HG02610 (cell line): ENCODE measurements at regions not wholly inside any gene's neighbourhood (a gene's known extent, or its start where the extent isn't known, plus 50 kb on each side); places are given as distances from the start of the nearest gene placed in this dataset.

Source experiments
- ATAC-seq: cut with Tn5 transposase; IDR thresholded peaks from one replicate; pipeline ENCODE4 v1.9.1; 2021; ENCODE audit warnings: mild to moderate bottlenecking, moderate library complexity; ENCODE audit not compliant: unreplicated experiment

- no peak for ATAC-seq
Observed at GRCh38 chr13:40456979-40457553, 209.4 kb downstream of the FOXO1 start.

DNA sequence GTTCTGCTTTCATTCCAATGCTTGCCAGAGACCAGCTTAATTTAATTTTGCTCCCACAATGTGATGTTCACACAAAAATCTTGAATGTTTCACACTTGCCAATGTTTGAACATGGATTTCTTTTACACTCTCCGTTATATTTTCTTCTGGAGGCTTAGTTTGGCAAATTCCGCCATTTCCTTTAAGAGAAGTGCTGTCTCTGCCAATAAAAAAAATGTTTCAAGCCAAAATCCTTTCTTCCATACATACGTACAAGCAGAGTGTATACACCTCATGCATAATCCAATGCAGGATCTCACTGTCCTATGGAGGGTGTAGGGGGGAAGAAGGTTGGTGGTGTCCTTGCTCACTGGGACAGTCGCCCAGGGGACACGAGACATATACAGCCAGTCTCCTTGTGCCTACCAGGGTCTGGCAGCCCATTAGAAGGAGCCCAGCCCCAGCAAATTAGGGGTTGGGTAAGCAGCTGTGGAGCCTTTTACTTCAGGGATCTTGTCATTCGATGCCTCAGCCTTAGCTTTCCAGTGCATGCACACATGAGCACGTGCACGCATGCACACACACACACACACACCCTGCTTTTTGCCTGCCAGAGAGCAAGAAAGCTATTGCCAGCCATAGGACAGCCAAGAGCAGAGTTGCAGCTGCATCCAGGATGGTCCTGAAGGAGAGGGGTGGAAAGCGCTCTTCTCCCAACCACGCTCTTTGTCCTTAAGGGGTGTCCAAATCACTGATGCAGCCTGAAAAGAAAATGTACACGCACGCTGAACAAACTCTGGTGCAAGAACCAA lies 208.3 kb downstream of the FOXO1 start:
- no peak for ATAC-seq

DNA sequence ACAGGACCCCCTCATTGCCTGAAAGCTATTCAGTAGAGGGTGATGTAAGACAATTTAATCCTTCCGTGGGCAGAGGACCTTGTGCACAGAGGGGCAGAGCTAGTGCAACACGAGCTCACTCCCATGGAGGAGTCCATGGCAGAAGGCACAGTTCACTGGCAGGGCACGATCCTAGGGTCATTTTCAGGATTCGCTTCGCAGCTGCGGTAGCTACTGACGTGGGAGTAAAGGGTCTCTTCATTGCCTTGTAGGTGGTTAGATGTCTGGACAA lies 207.8 kb downstream of the FOXO1 start:
- no peak for ATAC-seq

DNA sequence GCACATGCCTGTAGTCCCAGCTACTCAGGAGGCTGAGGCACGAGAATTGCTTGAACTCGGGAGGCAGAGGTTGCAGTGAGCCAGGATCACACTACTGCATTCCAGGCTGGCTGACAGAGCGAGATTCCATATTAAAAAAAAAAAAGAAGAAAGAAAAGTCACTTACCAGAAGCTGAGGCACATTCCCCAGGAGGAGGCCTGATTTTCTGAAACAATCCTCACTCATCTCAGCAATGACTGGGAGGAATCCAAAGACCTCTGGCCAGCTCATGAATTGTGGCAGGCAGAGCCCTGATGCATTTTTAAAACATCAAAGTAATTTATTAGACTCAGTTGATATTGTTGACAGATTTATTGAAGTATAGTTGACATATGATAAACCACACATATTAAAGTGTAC lies 206.3 kb downstream of the FOXO1 start:
- no peak for ATAC-seq

DNA sequence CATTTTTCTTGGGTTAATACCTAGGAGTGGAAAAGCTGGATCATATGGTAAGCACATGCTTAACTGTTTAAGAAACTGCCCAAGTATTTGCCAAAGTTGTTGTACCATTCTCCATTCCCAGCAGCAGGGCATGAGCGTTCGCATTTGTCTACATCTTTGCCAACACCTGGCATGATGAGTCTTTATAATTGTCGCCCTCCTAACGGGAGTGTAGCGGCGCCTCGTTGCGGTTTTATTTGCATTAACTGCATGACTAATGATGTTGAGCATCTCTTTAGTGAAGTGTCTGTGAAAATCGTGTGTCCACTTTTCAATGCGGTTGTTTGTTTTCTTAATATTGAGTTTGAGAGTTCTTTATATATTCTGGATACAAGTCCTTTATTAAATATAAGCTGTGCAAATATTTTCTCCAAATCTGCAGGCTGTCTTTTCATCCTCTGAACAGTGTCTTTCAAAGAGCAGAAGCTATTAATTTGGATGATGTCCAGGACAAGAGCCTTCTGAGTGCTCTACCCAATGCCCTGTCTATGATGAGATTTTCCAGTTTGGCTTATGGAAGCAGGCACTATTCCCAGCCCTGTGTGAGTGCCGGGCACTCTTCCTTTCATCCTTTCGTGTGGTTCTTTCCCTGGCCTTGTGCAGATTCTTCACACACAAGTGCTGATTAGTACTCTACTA lies 202.0 kb downstream of the FOXO1 start:
- ATAC-seq = no peak

DNA sequence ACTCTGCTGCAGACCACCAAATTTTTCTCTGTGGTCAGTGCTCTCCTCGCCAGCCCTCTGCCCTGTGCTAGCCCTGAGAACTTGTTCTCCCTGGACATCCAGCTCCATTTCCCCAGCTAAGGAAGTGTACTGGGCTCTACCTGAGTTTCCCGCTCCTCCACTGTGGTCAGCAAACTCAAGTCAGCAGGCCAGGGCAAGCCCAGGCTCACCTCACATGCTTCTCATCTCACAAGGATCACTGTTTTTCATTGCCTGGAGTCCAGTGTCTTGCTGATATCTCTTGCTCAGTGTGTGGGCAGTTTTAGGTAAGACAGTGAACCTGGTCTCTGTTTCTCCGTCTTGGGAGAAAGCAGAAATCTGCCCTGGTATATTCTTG lies 201.4 kb downstream of the FOXO1 start:
- no peak for ATAC-seq

DNA sequence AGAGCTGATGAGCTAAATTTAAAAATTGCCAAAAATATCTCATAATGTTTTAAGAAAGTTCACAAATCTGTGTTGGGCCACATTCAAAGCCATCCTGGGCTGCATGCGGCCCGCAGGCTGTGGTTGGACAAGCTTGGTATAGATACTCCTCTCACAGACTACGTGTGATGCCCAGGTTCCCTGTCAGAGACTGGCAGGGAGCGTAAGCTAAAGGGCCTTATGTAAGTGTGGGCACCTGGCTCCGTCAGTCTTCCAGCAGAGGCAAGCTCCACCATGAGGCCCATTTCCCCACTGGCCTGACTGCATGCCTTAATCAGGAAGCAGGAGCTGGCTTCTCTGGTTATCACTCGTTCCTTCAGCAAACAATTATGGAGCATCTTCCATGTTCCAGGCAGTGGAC lies 200.2 kb downstream of the FOXO1 start:
- ATAC-seq = no peak

DNA sequence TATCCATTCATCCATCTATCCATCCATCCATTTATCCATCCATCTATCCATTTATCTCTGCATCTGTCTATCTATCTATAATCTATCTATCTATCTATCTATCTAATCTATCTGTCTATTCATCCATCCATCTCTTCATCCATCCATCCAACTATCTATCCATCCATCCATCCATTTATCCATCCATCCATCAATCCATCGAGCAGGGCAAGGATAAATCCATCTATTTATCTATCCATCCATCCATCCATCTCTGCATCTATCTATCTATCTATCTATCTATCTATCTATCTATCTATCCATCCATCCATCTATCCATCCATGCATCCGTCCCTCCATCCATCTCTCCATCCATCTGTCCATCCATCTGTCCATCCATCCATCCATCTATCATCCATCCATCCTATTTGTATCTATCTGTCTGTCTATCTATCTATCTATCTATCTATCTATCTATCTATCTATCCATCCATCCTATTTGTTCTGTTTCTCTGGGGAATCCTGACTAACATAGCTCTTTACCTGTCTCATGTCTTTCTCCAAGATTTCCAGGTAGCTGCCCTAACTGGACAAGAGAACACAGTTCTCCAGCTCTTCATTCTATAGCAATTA lies 198.1 kb downstream of the FOXO1 start:
- no peak for ATAC-seq

DNA sequence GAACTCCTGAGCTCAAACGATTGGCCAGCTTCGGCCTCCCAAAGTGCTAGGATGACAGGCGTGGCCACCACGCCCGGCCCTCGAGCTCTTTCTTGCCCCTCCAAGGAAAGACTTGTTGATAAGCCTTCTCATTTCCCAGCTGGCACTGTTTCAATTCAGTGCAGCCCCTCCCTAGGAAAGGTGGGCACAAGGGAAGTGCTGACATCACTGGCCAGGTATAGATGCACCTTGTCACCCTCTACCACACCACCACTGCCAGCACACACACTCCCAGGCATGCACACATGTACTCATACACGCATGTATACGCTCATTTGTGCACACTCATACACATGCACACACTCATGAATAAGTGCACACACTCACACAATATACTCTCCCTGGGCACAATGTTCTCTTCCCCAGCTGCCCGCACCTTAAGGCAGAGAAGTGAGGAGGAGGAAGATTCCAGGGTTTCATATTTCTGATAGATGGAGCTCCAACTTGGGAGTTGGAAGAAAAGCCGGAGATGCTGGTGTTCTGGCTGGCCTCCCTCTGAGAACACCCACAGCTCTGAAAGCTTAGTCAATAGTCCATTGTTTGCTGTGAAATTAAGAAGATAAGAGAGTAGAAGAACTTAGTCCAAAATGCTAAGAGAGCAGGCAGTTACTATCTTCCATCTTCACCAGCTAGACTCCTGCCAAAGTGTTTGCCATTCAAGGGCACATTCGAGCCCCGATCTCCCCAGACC lies 196.7 kb downstream of the FOXO1 start:
- ATAC-seq = no peak

DNA sequence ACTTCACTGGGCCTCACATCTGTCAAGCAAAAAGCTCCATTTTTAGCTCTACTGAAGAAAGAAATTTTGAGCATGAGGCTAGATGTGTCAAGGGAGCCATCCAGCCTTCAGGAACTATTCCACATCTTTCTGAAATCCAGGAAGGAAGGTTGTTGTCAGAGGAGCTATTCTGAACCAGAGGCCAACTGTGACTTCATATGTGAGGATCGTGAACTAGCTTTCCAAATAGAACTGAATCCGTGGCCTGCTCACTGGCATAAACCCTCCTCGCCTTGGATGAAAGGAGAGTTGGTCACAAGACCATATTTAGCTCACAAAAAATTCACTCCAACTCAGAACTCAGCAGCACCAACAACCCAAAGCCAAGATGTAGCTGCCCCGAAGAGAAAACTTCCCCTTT lies 195.8 kb downstream of the FOXO1 start:
- no peak for ATAC-seq

DNA sequence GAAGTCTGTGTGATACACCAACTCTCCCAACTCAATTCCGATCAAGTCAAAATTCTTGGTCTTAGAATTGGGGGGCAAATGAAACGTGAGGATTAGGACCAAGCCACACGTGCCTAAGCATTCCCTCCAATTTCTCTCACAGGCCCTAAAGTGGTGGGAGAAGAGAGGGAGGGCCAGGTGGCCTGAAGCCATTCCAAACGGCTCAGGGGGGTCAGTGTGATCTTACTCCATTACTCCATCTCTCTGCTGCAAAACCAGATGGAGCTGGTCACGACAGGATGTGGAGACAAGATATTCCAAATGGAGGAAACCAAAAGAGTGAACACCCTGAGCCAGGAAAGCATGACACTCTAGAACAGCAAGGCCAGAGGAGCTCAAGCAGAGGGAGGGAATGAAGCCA lies 195.4 kb downstream of the FOXO1 start:
- ATAC-seq = no peak

DNA sequence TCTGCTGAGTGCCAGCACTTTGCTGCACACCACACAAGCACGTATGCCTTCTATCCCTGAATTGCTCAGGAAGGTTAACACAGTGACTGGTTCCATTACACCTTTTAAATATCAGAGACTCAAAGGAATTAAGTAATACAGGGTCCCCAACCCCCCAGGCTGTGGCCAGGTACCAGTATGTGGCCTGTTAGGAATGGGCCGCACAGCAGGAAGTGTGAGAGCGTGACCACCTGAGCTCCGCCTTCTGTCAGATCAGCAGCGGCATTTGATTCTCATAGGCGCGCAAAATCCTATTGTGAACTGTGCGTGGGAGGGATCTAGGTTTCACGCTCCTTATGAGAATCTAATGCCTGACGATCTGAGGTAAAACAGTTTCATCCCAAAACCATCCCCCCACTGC lies 194.5 kb downstream of the FOXO1 start:
- ATAC-seq = no peak

GRCh38 chr13:40472427-40473220 lies 193.8 kb downstream of the FOXO1 start:
- ATAC-seq = no peak

GRCh38 chr13:40475617-40476016 lies 190.8 kb downstream of the FOXO1 start:
- no peak for ATAC-seq

DNA sequence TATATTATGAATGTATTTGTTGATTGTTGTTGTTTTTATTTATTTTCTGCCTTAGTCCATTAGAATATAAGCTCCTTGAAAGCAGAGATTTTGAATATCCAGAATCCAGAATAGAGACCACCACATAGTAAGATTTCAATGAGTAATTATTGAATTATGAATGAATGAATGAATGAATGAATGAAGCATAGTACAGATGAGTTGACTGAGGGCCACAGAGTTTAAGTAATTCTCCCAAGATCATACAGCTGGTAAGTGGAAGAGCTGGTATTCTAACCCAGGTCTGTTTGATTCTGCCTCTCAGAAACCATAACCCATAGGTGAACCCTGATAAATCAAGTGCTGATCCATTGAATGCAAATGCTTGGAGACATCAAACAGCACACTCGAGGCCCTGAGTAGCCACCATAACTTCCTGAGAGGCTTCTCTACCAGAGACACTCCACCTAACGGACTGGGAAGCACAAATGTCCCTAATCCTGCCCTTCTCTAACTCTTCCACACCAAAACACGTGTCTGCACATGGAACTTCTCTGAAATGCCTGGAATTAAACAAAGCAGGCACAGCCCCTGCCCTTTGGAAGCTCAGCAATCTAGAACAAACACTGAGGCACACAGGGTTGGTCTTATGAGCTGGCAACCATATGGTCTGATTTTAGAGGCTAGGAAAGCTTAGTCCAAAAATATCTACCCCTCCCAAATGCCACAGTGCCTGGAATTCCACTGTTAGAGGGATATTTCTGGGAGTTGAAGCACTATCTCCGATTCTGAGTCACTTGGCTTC lies 190.1 kb downstream of the FOXO1 start:
- no peak for ATAC-seq

DNA sequence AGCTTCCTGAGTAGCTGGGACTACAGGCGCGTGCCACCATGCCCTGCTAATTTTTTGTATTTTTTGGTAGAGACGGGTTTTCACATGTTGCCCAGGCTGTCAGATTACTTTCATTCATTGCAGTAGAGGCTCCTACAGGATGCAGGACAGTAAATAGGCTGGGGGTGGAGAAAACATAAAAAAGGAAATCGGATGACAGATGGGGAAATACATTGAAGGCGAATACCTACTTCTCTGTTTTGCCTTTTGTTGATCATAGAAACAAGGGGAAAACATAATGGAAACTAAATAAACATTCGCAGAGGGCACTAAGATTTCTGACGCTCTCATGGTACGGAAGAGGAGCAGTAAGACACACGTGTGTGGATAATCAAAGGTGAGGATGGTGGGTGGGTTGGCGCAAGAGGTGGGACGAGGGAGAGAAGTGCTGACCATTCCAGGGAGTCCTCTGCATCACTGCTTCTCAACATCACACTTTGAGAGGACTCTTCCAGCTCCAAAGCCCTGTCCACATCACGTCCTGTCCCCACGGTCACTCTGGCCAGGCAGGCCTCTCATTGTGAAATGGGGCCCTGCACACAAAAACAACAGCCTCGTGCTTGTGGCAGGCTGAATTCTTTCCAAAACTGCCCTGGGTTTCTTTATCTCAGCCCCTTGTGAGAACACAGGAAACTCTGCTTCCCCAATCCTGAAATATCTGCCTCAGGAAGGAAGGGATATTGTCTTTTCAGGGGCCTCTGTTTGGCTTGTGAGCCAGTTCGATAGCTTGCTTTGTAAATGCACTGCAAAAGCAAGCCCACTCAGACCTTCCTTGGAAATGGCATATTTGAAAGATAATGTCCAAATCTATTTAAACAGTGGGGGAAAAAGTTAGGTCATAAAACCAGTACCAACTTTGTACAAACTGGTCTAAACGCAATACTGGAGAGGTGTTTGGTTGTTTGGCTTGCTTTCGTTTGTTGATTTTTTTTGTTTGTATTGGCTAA lies 188.5 kb downstream of the FOXO1 start:
- ATAC-seq = no peak

DNA sequence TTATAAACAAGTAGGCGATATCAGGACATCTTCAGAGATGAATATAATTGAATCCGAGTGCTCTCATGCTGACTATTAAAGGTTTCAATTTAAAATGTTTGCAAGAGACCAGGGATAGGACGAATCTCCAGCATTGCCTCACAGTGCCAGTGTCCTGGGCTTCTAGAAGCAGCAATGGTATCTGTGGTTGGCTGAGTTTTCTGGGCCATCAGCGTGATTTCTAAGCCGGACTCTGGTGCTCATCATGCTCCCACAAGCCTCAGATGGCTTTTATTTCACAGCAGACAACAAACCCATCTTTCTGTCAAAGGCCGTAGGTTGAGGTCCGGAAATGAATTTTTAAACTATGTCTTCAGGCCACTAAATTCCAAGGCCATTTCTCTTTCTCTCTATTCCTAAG lies 187.7 kb downstream of the FOXO1 start:
- ATAC-seq = no peak

DNA sequence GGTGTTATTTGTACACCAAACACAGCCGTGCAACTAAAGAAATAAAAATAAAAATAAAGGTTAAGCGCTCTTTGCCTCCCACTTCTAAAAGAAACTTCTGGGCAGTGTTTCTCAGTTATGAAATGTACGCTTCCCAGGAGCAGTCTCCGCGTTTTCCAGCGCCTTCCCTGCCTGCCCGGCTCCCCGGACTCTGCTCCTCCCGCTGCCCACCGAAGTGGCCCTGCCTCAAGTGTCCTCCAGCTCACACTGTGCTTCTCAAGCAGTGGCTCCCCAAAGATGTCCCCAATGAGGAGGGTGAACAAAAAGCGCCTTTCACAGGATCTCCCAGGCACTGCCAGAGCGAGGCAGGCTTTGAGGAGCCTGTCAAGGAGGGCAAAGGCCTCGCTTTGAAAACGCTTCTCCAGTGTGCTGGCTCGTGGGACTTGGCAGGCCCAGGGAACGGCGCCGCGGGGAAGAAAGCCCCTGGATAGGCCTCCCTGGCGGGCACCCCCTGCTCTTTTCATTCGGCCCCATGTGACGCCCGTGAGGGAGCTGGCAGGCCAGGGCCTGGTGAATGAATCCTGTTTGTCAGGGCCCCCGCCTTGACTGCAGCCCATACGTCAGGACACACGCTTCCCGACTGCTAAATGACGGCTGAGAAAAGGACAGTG lies 187.1 kb downstream of the FOXO1 start:
- ATAC-seq = no peak
